PC-9 (cell line): ENCODE measurements at regions not wholly inside any gene's neighbourhood (a gene's known extent, or its start where the extent isn't known, plus 50 kb on each side); places are given as distances from the start of the nearest gene placed in this dataset.

Experiments
- EZH2 ChIP-seq: fragments of 200-600 bp; sonication (generic); IDR thresholded peaks from 2 replicates; pipeline ENCODE4 v1.8.0; 2017; ENCODE audit warnings: antibody characterized with exemption, low read depth
- TF ChIP-seq, protein P1 (sequence below): fragments of 200-600 bp; sonication (generic); conservative IDR thresholded peaks from 2 replicates; pipeline ENCODE4 v1.6.1; 2017; ENCODE audit warnings: mixed run types, antibody characterized with exemption, mild to moderate bottlenecking, moderate library complexity

DNA sequence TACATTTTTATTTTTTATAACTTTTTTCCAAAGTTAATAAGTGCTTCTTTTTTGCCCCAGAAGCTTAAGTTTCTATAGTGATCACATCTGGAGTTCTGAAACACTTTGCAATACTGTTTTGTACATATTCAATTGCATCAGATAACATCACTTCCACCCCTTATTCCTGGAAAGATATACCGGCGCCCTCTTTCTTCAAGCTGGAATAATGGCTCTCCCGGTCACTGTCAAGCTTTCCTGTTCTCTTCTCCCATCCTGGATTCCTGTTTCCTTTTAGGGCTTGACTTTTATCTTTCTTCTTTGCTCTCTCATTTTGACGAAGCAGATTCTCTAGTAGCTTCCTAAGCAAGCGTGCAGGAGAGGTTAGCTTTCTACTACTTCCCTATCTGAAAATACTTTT lies 1866.8 kb downstream of the MRPL39 start:
- no peak for TF ChIP-seq EZH2
- TF ChIP-seq, protein P1, sequence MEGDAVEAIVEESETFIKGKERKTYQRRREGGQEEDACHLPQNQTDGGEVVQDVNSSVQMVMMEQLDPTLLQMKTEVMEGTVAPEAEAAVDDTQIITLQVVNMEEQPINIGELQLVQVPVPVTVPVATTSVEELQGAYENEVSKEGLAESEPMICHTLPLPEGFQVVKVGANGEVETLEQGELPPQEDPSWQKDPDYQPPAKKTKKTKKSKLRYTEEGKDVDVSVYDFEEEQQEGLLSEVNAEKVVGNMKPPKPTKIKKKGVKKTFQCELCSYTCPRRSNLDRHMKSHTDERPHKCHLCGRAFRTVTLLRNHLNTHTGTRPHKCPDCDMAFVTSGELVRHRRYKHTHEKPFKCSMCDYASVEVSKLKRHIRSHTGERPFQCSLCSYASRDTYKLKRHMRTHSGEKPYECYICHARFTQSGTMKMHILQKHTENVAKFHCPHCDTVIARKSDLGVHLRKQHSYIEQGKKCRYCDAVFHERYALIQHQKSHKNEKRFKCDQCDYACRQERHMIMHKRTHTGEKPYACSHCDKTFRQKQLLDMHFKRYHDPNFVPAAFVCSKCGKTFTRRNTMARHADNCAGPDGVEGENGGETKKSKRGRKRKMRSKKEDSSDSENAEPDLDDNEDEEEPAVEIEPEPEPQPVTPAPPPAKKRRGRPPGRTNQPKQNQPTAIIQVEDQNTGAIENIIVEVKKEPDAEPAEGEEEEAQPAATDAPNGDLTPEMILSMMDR = no peak
